ENCODE measurements at regions not wholly inside any gene's neighbourhood (a gene's known extent, or its start where the extent isn't known, plus 50 kb on each side); places are given as distances from the start of the nearest gene placed in this dataset.
"Not testable (repeated sequence)": the region's sequence is repeated elsewhere in the genome, so short reads cannot be mapped to it uniquely, and the experiment has no call there.

GRCh38 chr21:31801551-31802219 is 69.8 kb upstream of the SCAF4 start:
- Mint-ChIP-seq H3K4me1 (peaks cover 0 to 6% (median 0%) of the 10 kb centered on the region in 7 donors), H3K27ac (no peak overlapping the region), H3K27me3 (peaks cover 0 to 33% (median 19%) of the 10 kb centered on the region in 5 donors), H3K36me3 (peaks cover 0 to 3% (median 0%) of the 10 kb centered on the region in 5 donors), H3K4me3 (no peak overlapping the region), H3K9me3 (peaks cover 0 to 7% (median 2%) of the 10 kb centered on the region in 11 donors)
- Histone ChIP-seq H3K27me3 (ENCODE audit: control insufficient read depth in 2 of 2, insufficient read depth in 2 of 2, low read length in 2 of 2) (no peaks in the 10 kb centered on the region), H3K9me3 (ENCODE audit: control insufficient read depth in 2 of 3, low read length in 3 of 3) (no peaks in the 10 kb centered on the region), H3K4me1 (ENCODE audit: control insufficient read depth in 2 of 2, insufficient read depth in 2 of 2, low read length in 2 of 2) (no peaks in the 10 kb centered on the region), H3K4me3 (ENCODE audit: low read length) (no peak overlapping the region), H3K36me3 (ENCODE audit: control insufficient read depth in 2 of 3, insufficient read depth in 3 of 3, low read length in 3 of 3) (no peaks in the 10 kb centered on the region), H3K27ac (ENCODE audit: low read depth, low read length) (no peak overlapping the region)
- intact Hi-C loops (cut with micrococcal nuclease), result no loop called here
- ATAC-seq (no peak), DNase-seq (no peak)
- ChIA-PET POLR2A (no interaction called here), CTCF (no interaction called here)

- peaks cover 0 to 38% (median 19%) of the 10 kb centered on the region in 5 donors for H3K27me3 Mint-ChIP-seq
- H3K4me1 Mint-ChIP-seq, result peaks cover 0 to 5% (median 0%) of the 10 kb centered on the region in 7 donors
- no peaks in the 10 kb centered on the region for H3K4me1 ChIP-seq (ENCODE audit: control insufficient read depth in 2 of 2, insufficient read depth in 2 of 2, low read length in 2 of 2)
- ChIA-PET POLR2A (no interaction called here), CTCF (no interaction called here)
- no peak overlapping the region for H3K4me3 Mint-ChIP-seq
- no peaks in the 10 kb centered on the region for H3K36me3 ChIP-seq (ENCODE audit: control insufficient read depth in 2 of 3, insufficient read depth in 3 of 3, low read length in 3 of 3)
- H3K9me3 Mint-ChIP-seq, result peaks cover 0 to 3% (median 0%) of the 10 kb centered on the region in 11 donors
- no peak for ATAC-seq
- H3K9me3 ChIP-seq (ENCODE audit: control insufficient read depth in 2 of 3, low read length in 3 of 3), result no peaks in the 10 kb centered on the region
- DNase-seq, result no peak
- H3K27me3 ChIP-seq (ENCODE audit: control insufficient read depth in 2 of 2, insufficient read depth in 2 of 2, low read length in 2 of 2), result no peaks in the 10 kb centered on the region
- no peak overlapping the region for H3K27ac ChIP-seq (ENCODE audit: low read depth, low read length)
- H3K27ac Mint-ChIP-seq, result no peak overlapping the region
- no peaks in the 10 kb centered on the region for H3K36me3 Mint-ChIP-seq
- intact Hi-C loops (cut with micrococcal nuclease), result no loop called here
- H3K4me3 ChIP-seq (ENCODE audit: low read length), result no peak overlapping the region
Measured at GRCh38 chr21:31798842-31799704, 67.2 kb upstream of the SCAF4 start.

DNA sequence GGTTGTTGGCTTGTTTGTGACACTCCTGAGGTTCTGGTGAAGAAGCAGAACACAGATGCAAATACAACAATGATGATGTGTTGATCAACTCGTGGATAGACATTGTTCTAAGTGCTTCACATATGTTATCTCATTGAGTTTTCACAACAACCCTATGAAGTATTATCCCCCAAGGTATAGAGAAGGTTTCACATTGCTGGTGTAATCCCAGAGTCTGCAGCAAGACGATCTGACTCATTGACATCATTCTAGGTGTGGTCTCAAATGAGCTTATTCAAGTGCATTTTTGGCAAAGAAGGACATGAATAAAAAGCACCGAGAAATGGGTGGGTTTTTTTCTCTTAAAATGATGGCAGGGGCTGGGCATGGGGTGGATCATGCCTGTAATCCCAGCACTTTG is 64.1 kb upstream of the SCAF4 start:
- Mint-ChIP-seq H3K4me3 (no peak overlapping the region), H3K9me3 (no peaks in the 10 kb centered on the region), H3K27ac (no peak overlapping the region), H3K27me3 (peaks cover 2 to 28% (median 15%) of the 10 kb centered on the region in 5 donors), H3K36me3 (no peaks in the 10 kb centered on the region), H3K4me1 (no peaks in the 10 kb centered on the region)
- Histone ChIP-seq H3K36me3 (ENCODE audit: control insufficient read depth in 2 of 3, insufficient read depth in 3 of 3, low read length in 3 of 3) (no peaks in the 10 kb centered on the region), H3K27ac (ENCODE audit: low read depth, low read length) (no peak overlapping the region), H3K4me3 (ENCODE audit: low read length) (no peak overlapping the region), H3K27me3 (ENCODE audit: control insufficient read depth in 2 of 2, insufficient read depth in 2 of 2, low read length in 2 of 2) (no peaks in the 10 kb centered on the region), H3K9me3 (ENCODE audit: control insufficient read depth in 2 of 3, low read length in 3 of 3) (no peaks in the 10 kb centered on the region), H3K4me1 (ENCODE audit: control insufficient read depth in 2 of 2, insufficient read depth in 2 of 2, low read length in 2 of 2) (no peaks in the 10 kb centered on the region)
- ChIA-PET CTCF (no interaction called here), POLR2A (no interaction called here)
- intact Hi-C loops (cut with micrococcal nuclease), result no loop called here
- DNase-seq (no peak), ATAC-seq (no peak)

DNA sequence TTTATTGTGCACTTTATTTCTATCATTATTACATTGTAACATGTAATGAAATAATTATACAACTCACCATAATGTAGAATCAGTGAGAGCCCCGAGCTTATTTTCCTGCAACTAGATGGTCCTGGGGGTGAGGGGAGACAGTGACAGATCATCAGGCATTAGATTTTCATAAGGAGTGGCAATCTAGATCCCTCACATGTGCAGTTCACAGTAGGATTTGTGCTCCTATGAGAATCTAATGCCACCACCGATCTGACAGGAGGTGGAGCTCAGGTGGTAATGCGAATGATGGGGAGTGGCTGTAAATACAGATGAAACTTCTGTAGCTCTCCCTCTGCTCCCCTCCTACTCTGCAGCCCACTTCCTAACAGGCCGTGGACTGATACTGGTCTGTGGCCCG is 58.5 kb upstream of the SCAF4 start:
- H3K27ac Mint-ChIP-seq; ATAC-seq; DNase-seq; H3K9me3 ChIP-seq (ENCODE audit: control insufficient read depth in 2 of 3, low read length in 3 of 3); POLR2A ChIA-PET; H3K4me3 ChIP-seq (ENCODE audit: low read length); H3K36me3 ChIP-seq (ENCODE audit: control insufficient read depth in 2 of 3, insufficient read depth in 3 of 3, low read length in 3 of 3); H3K27me3 ChIP-seq (ENCODE audit: control insufficient read depth in 2 of 2, insufficient read depth in 2 of 2, low read length in 2 of 2); H3K27ac ChIP-seq (ENCODE audit: low read depth, low read length); H3K27me3 Mint-ChIP-seq; CTCF ChIA-PET; H3K36me3 Mint-ChIP-seq; H3K4me1 ChIP-seq (ENCODE audit: control insufficient read depth in 2 of 2, insufficient read depth in 2 of 2, low read length in 2 of 2); H3K4me3 Mint-ChIP-seq; intact Hi-C loops (cut with micrococcal nuclease); H3K9me3 Mint-ChIP-seq: not testable (repeated sequence)
- H3K4me1 Mint-ChIP-seq, result peaks cover 3 to 11% (median 4%) of the 10 kb centered on the region in 7 donors

DNA sequence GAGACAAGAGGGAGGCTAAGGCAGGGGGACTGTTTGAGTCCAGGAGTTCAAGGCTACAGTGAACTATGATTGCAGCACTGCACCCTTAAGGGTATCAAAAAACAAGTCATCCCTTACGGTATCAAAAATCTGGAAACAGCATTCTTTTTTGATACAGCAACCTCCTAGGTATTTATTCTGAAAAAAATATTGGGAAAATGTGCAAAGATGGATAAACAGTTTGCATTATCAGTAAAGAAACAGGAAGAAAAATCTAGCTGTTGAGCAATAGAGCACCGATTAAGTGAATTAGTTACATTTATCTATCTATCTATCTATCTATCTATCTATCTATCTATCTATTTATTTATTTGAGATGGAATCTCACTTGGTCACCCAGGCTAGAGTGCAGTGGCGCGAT is 56.7 kb upstream of the SCAF4 start:
- Histone ChIP-seq H3K9me3 (ENCODE audit: control insufficient read depth in 2 of 3, low read length in 3 of 3) (no peaks in the 10 kb centered on the region), H3K27ac (ENCODE audit: low read depth, low read length) (no peak overlapping the region), H3K36me3 (ENCODE audit: control insufficient read depth in 2 of 3, insufficient read depth in 3 of 3, low read length in 3 of 3) (no peaks in the 10 kb centered on the region), H3K4me3 (ENCODE audit: low read length) (no peak overlapping the region), H3K27me3 (ENCODE audit: control insufficient read depth in 2 of 2, insufficient read depth in 2 of 2, low read length in 2 of 2) (no peaks in the 10 kb centered on the region), H3K4me1 (ENCODE audit: control insufficient read depth in 2 of 2, insufficient read depth in 2 of 2, low read length in 2 of 2) (no peaks in the 10 kb centered on the region)
- no peak overlapping the region for H3K27ac Mint-ChIP-seq
- peaks cover 3 to 11% (median 4%) of the 10 kb centered on the region in 7 donors for H3K4me1 Mint-ChIP-seq
- ChIA-PET POLR2A (no interaction called here), CTCF (no interaction called here)
- no peak for ATAC-seq
- no peaks in the 10 kb centered on the region for H3K36me3 Mint-ChIP-seq
- no peak overlapping the region for H3K4me3 Mint-ChIP-seq
- peaks cover 0 to 10% (median 0%) of the 10 kb centered on the region in 11 donors for H3K9me3 Mint-ChIP-seq
- intact Hi-C loops (cut with micrococcal nuclease), result loop anchor here in 1 of 2 donors (10.0 kb wide), 2 partner anchors 786 to 1036 kb away; no protein-coding TSS in a partner anchor
- peaks cover 0 to 8% (median 2%) of the 10 kb centered on the region in 5 donors for H3K27me3 Mint-ChIP-seq
- no peak for DNase-seq

DNA sequence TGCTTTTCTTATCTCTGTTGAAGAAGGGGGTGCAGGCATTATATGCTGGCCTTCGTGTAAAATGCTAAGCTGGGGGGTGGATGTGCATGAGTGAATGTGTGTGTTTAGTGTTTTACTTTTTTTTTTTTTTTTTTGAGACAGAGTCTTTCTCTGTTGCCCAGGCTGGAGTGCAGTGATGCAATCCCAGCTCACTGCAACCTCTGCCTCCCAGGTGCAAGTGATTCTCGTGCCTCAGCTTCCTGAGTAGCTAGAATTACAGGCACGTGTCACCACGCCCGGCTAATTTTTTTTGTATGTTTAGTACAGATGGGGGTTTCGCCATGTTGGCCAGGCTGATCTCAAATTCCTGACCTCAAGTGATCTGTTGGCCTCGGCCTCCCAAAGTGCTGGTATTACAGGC is 55.8 kb upstream of the SCAF4 start:
- H3K4me3 Mint-ChIP-seq; H3K27ac Mint-ChIP-seq; H3K27me3 ChIP-seq (ENCODE audit: control insufficient read depth in 2 of 2, insufficient read depth in 2 of 2, low read length in 2 of 2); DNase-seq; H3K36me3 ChIP-seq (ENCODE audit: control insufficient read depth in 2 of 3, insufficient read depth in 3 of 3, low read length in 3 of 3); ATAC-seq; H3K4me1 ChIP-seq (ENCODE audit: control insufficient read depth in 2 of 2, insufficient read depth in 2 of 2, low read length in 2 of 2); H3K36me3 Mint-ChIP-seq; H3K27me3 Mint-ChIP-seq; H3K27ac ChIP-seq (ENCODE audit: low read depth, low read length); H3K4me3 ChIP-seq (ENCODE audit: low read length); H3K9me3 ChIP-seq (ENCODE audit: control insufficient read depth in 2 of 3, low read length in 3 of 3); POLR2A ChIA-PET; CTCF ChIA-PET; H3K9me3 Mint-ChIP-seq: not testable (repeated sequence)
- H3K4me1 Mint-ChIP-seq, result peaks cover 3 to 11% (median 4%) of the 10 kb centered on the region in 7 donors
- intact Hi-C loops (cut with micrococcal nuclease), result loop anchor here (2.0 to 10.0 kb wide), 3 partner anchors 471 to 1037 kb away; no protein-coding TSS in a partner anchor

Measured in naive thymus-derived CD4-positive, alpha-beta T cell (primary cell).